HEK293 (cell line): ENCODE measurements at regions not wholly inside any gene's neighbourhood (a gene's known extent, or its start where the extent isn't known, plus 50 kb on each side); places are given as distances from the start of the nearest gene placed in this dataset.

Experiments
- CTCF ChIA-PET: fragments of 350-600 bp; formaldehyde crosslinking; extraction: SDS; loops from one replicate; lab custom pipeline; 2021; ENCODE audit warnings: antibody characterized with exemption; lab: Yijun Ruan, JAX
- POLR2A ChIA-PET: fragments of 300-600 bp; formaldehyde crosslinking; extraction: SDS; loops from one replicate; lab custom pipeline; 2020; ENCODE audit warnings: antibody characterized with exemption, inconsistent platforms; lab: Yijun Ruan, JAX
- H3K27ac ChIP-seq: fragments of 200-500 bp; sonication (Bioruptor generic); 2 replicates; pipeline ENCODE4 v1.5.1; 2014; ENCODE audit warnings: low read depth, low read length, control low read depth, inconsistent platforms; ENCODE audit errors: extremely low read depth
- H3K36me3 ChIP-seq, 2 experiments: fragments of 200-500 bp in 1 of 2; sonication (Bioruptor generic) in 1 of 2; 1 replicate in 1 of 2; 2 replicates in 1 of 2; pipeline ENCODE4 v1.5.1; 2014 to 2017; ENCODE audit warnings: inconsistent platforms in 2 of 2, low read length in 2 of 2; ENCODE audit not compliant: control insufficient read depth in 2 of 2, insufficient read depth in 1 of 2
- H3K4me1 ChIP-seq: fragments of 200-500 bp; sonication (Bioruptor generic); 2 replicates; pipeline ENCODE4 v1.5.1; 2014; ENCODE audit warnings: mild to moderate bottlenecking, low read length, inconsistent platforms; ENCODE audit not compliant: control insufficient read depth, insufficient read depth
- H3K4me3 ChIP-seq: 2 replicates; pipeline ENCODE4 v1.5.1; 2011; ENCODE audit warnings: low read depth, mild to moderate bottlenecking, control low read depth, low read length, moderate library complexity
- H3K9me3 ChIP-seq: fragments of 200-500 bp; sonication (Bioruptor generic); 2 replicates; pipeline ENCODE4 v1.5.1; 2014; ENCODE audit warnings: low read depth, low read length, inconsistent platforms; ENCODE audit not compliant: control insufficient read depth, insufficient read depth
- HOXA7 ChIP-seq: sonication (generic); formaldehyde crosslinking; IDR thresholded peaks from 2 replicates; pipeline ENCODE4 v1.8.1; 2022; ENCODE audit warnings: missing genetic modification reagents, borderline replicate concordance
- HOXC10 ChIP-seq: sonication (generic); formaldehyde crosslinking; IDR thresholded peaks from 2 replicates; pipeline ENCODE4 v1.8.1; 2023; ENCODE audit warnings: mild to moderate bottlenecking, missing genetic modification reagents
- KLF1 ChIP-seq: fragments of 450-650 bp; formaldehyde crosslinking; IDR thresholded peaks from 2 replicates; pipeline ENCODE4 v1.5.1; 2016; ENCODE audit warnings: missing biosample characterization, missing genetic modification characterization
- MYNN ChIP-seq: fragments of 450-650 bp; formaldehyde crosslinking; IDR thresholded peaks from 2 replicates; pipeline ENCODE4 v1.5.1; 2016; ENCODE audit warnings: missing biosample characterization, missing genetic modification characterization, borderline replicate concordance
- PRDM1 ChIP-seq: fragments of 450-650 bp; formaldehyde crosslinking; IDR thresholded peaks from 2 replicates; pipeline ENCODE4; 2016; ENCODE audit warnings: missing biosample characterization, missing genetic modification characterization
- SP7 ChIP-seq: fragments of 450-650 bp; formaldehyde crosslinking; IDR thresholded peaks from 2 replicates; pipeline ENCODE4 v1.5.1; 2016; ENCODE audit warnings: missing biosample characterization, missing genetic modification characterization
- TCF7L2 ChIP-seq: IDR thresholded peaks from 2 replicates; pipeline ENCODE4 v1.6.1; 2011; ENCODE audit warnings: low read depth, mild to moderate bottlenecking, inconsistent platforms, low read length, moderate library complexity, borderline replicate concordance
- ZBTB20 ChIP-seq: fragments of 450-650 bp; formaldehyde crosslinking; IDR thresholded peaks from 2 replicates; pipeline ENCODE4 v1.5.1; 2016; ENCODE audit warnings: missing biosample characterization, missing genetic modification characterization
- ZNF24 ChIP-seq: fragments of 450-650 bp; formaldehyde crosslinking; IDR thresholded peaks from 2 replicates; pipeline ENCODE4 v1.5.1; 2016; ENCODE audit warnings: missing biosample characterization, missing genetic modification characterization
- ZNF324 ChIP-seq: fragments of 450-650 bp; formaldehyde crosslinking; IDR thresholded peaks from 2 replicates; pipeline ENCODE4 v1.5.1; 2016; ENCODE audit warnings: missing biosample characterization, missing genetic modification characterization
- TF ChIP-seq, protein P1 (sequence below): fragments of 450-650 bp; formaldehyde crosslinking; IDR thresholded peaks from 2 replicates; pipeline ENCODE4 v1.5.1; 2017; ENCODE audit warnings: missing biosample characterization, missing genetic modification characterization
- TF ChIP-seq, protein P2 (sequence below): fragments of 450-650 bp; formaldehyde crosslinking; IDR thresholded peaks from 2 replicates; pipeline ENCODE4 v1.5.1; 2017; ENCODE audit warnings: missing biosample characterization, missing genetic modification characterization
- TF ChIP-seq, protein P3 (sequence below): fragments of 450-650 bp; formaldehyde crosslinking; IDR thresholded peaks from 2 replicates; pipeline ENCODE4 v1.5.1; 2016; ENCODE audit warnings: missing biosample characterization, missing genetic modification characterization
- TF ChIP-seq, protein P4 (sequence below): fragments of 450-650 bp; formaldehyde crosslinking; IDR thresholded peaks from 2 replicates; pipeline ENCODE4 v1.5.1; 2016; ENCODE audit warnings: missing biosample characterization, missing genetic modification characterization
- TF ChIP-seq, protein P5 (sequence below): fragments of 450-650 bp; formaldehyde crosslinking; IDR thresholded peaks from 2 replicates; pipeline ENCODE4 v1.5.1; 2016; ENCODE audit warnings: missing biosample characterization, missing genetic modification characterization
- TF ChIP-seq, protein P6 (sequence below): fragments of 450-650 bp; formaldehyde crosslinking; IDR thresholded peaks from 2 replicates; pipeline ENCODE4 v1.5.1; 2016; ENCODE audit warnings: missing biosample characterization, missing genetic modification characterization
- TF ChIP-seq, protein P7 (sequence below): fragments of 450-650 bp; formaldehyde crosslinking; optimal IDR thresholded peaks from 2 replicates; pipeline ENCODE3; 2016; ENCODE audit warnings: missing biosample characterization, mild to moderate bottlenecking, missing genetic modification characterization

DNA sequence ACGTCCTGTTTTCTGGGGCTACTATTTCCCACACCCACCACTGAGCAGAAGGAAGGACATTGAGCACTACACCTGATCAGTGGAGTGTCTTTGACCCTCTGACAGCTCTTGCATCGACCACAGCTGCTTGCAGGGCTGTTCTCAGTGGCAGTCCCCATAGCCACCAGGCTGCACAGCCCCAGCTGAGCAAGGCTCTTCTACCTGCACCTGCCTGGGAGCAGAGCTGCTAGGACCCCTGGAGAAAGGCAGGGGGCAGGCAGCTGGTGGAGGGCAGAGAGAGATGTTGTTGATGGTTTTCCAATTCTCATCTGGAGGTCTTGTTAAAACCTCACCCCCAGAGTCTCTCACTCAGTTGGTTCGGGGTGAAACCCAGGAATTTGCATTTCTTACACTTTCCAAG is 361.8 kb upstream of the ZNF507 start (continued):
- TF ChIP-seq, protein P1, sequence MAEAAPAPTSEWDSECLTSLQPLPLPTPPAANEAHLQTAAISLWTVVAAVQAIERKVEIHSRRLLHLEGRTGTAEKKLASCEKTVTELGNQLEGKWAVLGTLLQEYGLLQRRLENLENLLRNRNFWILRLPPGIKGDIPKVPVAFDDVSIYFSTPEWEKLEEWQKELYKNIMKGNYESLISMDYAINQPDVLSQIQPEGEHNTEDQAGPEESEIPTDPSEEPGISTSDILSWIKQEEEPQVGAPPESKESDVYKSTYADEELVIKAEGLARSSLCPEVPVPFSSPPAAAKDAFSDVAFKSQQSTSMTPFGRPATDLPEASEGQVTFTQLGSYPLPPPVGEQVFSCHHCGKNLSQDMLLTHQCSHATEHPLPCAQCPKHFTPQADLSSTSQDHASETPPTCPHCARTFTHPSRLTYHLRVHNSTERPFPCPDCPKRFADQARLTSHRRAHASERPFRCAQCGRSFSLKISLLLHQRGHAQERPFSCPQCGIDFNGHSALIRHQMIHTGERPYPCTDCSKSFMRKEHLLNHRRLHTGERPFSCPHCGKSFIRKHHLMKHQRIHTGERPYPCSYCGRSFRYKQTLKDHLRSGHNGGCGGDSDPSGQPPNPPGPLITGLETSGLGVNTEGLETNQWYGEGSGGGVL (tag by site-specific recombination): no peak
- TF ChIP-seq PRDM1 (tag by site-specific recombination): no peak
- TF ChIP-seq, protein P2, sequence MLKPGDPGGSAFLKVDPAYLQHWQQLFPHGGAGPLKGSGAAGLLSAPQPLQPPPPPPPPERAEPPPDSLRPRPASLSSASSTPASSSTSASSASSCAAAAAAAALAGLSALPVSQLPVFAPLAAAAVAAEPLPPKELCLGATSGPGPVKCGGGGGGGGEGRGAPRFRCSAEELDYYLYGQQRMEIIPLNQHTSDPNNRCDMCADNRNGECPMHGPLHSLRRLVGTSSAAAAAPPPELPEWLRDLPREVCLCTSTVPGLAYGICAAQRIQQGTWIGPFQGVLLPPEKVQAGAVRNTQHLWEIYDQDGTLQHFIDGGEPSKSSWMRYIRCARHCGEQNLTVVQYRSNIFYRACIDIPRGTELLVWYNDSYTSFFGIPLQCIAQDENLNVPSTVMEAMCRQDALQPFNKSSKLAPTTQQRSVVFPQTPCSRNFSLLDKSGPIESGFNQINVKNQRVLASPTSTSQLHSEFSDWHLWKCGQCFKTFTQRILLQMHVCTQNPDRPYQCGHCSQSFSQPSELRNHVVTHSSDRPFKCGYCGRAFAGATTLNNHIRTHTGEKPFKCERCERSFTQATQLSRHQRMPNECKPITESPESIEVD (tag by site-specific recombination): no peak

DNA sequence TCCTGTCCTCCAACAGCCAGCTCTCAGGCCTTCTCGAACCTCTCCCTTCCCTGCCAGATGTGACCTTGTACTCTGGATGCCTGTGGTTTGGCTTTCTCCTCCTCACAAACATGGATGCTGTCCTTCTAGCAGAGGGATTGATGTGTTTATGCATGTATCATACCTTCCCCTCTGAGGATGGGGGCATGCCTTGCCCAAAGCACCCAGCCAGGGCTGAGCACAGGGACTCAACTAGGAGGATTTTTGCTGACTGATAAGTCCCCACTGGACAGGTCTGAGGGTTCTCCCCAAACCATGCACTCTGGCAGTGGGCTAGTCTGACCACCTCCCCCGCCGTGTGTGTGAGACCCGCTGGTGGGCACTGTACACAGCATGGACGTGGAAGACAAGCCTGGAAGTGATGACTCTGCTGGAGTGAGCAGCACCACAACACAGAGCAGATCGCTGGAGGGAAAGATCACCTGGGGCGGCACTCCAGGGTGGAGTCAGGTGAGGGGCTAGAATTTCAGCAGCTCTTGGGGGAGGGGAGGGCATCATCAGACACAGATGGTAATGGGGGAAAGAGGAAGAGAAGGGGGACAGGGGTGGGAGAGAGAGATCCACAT is 360.3 kb upstream of the ZNF507 start:
- ChIA-PET CTCF (no interaction called here), POLR2A (no interaction called here)
- Histone ChIP-seq H3K4me3 (no peak overlapping the region), H3K9me3 (peaks cover 2% of the 10 kb centered on the region; the same call in 1 of the 2 replicates), H3K4me1 (no peaks in the 10 kb centered on the region), H3K36me3 (no peaks in the 10 kb centered on the region)
- TF ChIP-seq, protein P3, sequence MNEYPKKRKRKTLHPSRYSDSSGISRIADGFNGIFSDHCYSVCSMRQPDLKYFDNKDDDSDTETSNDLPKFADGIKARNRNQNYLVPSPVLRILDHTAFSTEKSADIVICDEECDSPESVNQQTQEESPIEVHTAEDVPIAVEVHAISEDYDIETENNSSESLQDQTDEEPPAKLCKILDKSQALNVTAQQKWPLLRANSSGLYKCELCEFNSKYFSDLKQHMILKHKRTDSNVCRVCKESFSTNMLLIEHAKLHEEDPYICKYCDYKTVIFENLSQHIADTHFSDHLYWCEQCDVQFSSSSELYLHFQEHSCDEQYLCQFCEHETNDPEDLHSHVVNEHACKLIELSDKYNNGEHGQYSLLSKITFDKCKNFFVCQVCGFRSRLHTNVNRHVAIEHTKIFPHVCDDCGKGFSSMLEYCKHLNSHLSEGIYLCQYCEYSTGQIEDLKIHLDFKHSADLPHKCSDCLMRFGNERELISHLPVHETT (tag by site-specific recombination): no peak
- TF ChIP-seq ZNF324 (no peak), TCF7L2 (no peak), MYNN (tag by site-specific recombination) (no peak), SP7 (tag by site-specific recombination) (no peak), HOXA7 (CRISPR knock-in tag) (no peak), HOXC10 (no peak), ZNF24 (tag by site-specific recombination) (no peak), ZBTB20 (tag by site-specific recombination) (no peak), KLF1 (tag by site-specific recombination) (no peak)
- TF ChIP-seq, protein P4, sequence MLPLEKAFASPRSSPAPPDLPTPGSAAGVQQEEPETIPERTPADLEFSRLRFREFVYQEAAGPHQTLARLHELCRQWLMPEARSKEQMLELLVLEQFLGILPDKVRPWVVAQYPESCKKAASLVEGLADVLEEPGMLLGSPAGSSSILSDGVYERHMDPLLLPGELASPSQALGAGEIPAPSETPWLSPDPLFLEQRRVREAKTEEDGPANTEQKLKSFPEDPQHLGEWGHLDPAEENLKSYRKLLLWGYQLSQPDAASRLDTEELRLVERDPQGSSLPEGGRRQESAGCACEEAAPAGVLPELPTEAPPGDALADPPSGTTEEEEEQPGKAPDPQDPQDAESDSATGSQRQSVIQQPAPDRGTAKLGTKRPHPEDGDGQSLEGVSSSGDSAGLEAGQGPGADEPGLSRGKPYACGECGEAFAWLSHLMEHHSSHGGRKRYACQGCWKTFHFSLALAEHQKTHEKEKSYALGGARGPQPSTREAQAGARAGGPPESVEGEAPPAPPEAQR (tag by site-specific recombination): no peak
- TF ChIP-seq, protein P5, sequence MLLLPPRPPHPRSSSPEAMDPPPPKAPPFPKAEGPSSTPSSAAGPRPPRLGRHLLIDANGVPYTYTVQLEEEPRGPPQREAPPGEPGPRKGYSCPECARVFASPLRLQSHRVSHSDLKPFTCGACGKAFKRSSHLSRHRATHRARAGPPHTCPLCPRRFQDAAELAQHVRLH (tag by site-specific recombination): no peak
- TF ChIP-seq, protein P6, sequence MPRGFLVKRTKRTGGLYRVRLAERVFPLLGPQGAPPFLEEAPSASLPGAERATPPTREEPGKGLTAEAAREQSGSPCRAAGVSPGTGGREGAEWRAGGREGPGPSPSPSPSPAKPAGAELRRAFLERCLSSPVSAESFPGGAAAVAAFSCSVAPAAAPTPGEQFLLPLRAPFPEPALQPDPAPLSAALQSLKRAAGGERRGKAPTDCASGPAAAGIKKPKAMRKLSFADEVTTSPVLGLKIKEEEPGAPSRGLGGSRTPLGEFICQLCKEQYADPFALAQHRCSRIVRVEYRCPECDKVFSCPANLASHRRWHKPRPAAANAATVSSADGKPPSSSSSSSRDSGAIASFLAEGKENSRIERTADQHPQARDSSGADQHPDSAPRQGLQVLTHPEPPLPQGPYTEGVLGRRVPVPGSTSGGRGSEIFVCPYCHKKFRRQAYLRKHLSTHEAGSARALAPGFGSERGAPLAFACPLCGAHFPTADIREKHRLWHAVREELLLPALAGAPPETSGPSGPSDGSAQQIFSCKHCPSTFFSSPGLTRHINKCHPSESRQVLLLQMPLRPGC (tag by site-specific recombination): no peak
- TF ChIP-seq, protein P7, sequence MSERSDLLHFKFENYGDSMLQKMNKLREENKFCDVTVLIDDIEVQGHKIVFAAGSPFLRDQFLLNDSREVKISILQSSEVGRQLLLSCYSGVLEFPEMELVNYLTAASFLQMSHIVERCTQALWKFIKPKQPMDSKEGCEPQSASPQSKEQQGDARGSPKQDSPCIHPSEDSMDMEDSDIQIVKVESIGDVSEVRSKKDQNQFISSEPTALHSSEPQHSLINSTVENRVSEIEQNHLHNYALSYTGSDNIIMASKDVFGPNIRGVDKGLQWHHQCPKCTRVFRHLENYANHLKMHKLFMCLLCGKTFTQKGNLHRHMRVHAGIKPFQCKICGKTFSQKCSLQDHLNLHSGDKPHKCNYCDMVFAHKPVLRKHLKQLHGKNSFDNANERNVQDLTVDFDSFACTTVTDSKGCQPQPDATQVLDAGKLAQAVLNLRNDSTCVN: no peak
- TF ChIP-seq, all 188 proteins: peak for 0
- H3K27ac ChIP-seq: no peak overlapping the region
